Gastroesophageal sphincter (tissue), 3 donors: ENCODE measurements at regions not wholly inside any gene's neighbourhood (a gene's known extent, or its start where the extent isn't known, plus 50 kb on each side); places are given as distances from the start of the nearest gene placed in this dataset.

Experiments
- EP300 ChIP-seq: sonication (generic); formaldehyde crosslinking; IDR thresholded peaks from one replicate; pipeline ENCODE4 v1.6.1; 2017; ENCODE audit warnings: antibody characterized with exemption, mild to moderate bottlenecking
- POLR2A ChIP-seq, 2 donors: fragments of 450-650 bp; IDR thresholded peaks; one replicate each; pipeline ENCODE4 v1.6.1; 2017; ENCODE audit warnings: antibody characterized with exemption in 2 of 2, mild to moderate bottlenecking in 2 of 2, moderate library complexity in 1 of 2
- POLR2AphosphoS5 ChIP-seq: sonication (generic); formaldehyde crosslinking; IDR thresholded peaks from one replicate; pipeline ENCODE4 v1.6.1; 2017; ENCODE audit warnings: antibody characterized with exemption
- TF ChIP-seq, protein P1 (sequence below), 4 experiments: fragments of 200-600 bp in 2 of 4; fragments of 450-650 bp in 2 of 4; sonication (generic) in 1 of 4; IDR thresholded peaks; one replicate each; pipeline ENCODE4 v1.5.1; 2017 to 2019; ENCODE audit warnings: antibody characterized with exemption in 4 of 4, mild to moderate bottlenecking in 2 of 4, moderate library complexity in 2 of 4

DNA sequence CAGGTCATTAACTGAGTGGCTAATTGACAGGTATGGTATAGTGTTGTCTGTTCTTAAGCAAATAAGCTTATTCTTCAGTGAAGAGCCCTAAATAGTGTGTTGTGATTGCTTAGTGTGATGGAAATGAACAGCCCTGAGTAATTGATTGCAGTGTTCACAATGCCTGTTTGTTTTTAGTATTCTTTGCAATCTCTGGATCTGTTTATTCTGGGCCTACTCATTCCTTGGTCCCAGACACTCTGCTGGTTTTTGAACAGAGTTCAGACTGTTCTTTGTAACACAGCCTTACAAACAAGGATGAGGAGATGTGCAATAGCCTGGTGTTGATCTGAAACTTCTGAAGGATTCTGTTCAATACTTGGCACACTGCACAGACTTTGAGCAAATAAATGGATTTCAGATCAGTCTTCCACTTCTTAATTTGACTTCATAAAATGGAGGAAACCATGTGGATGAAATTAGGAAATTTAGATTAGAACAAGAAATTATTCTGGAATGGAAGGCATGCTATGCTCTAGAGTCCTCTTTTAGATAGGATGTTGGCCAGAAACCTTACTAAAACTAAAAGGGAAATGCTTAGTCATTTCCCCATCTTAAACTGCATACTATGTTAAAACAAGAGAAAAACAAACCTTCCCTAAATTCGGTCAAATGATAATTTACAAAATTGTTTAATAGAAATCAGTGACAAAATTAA lies 444.2 kb upstream of the SEMA3D start:
- TF ChIP-seq POLR2A (IDR thresholded peaks at IDR 0.05): no peak
- no peak for TF ChIP-seq POLR2AphosphoS5
- TF ChIP-seq, protein P1, sequence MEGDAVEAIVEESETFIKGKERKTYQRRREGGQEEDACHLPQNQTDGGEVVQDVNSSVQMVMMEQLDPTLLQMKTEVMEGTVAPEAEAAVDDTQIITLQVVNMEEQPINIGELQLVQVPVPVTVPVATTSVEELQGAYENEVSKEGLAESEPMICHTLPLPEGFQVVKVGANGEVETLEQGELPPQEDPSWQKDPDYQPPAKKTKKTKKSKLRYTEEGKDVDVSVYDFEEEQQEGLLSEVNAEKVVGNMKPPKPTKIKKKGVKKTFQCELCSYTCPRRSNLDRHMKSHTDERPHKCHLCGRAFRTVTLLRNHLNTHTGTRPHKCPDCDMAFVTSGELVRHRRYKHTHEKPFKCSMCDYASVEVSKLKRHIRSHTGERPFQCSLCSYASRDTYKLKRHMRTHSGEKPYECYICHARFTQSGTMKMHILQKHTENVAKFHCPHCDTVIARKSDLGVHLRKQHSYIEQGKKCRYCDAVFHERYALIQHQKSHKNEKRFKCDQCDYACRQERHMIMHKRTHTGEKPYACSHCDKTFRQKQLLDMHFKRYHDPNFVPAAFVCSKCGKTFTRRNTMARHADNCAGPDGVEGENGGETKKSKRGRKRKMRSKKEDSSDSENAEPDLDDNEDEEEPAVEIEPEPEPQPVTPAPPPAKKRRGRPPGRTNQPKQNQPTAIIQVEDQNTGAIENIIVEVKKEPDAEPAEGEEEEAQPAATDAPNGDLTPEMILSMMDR (IDR thresholded peaks at IDR 0.05): no peak
- TF ChIP-seq EP300: no peak
